ENCODE measurements at regions not wholly inside any gene's neighbourhood (a gene's known extent, or its start where the extent isn't known, plus 50 kb on each side); places are given as distances from the start of the nearest gene placed in this dataset.

GRCh38 chr13:86174622-86175021 lies 375.4 kb upstream of the SLITRK6 start:
- Histone ChIP-seq H4K8ac (replicated peaks; ENCODE audit: insufficient read length, low read depth, low read length) (no peak overlapping the region), H3K27me3 (ENCODE audit: insufficient read depth, low read length) (no peaks in the 10 kb centered on the region), H4K5ac (ENCODE audit: insufficient read length, low read depth, low read length) (no peak overlapping the region), H3K9me3 (ENCODE audit: control insufficient read depth, low read depth, low read length) (no peaks in the 10 kb centered on the region), H3T11ph (ENCODE audit: low read length) (no peak overlapping the region), H3K79me1 (ENCODE audit: insufficient read depth, low read depth, low read length, poor library complexity, severe bottlenecking) (no peaks in the 10 kb centered on the region), H3K4me1 (ENCODE audit: insufficient read depth, low read length) (no peaks in the 10 kb centered on the region), H2AK5ac (ENCODE audit: insufficient read length, low read length) (no peak overlapping the region), H3K4ac (ENCODE audit: low read depth, low read length) (no peak overlapping the region), H3K23ac (ENCODE audit: insufficient read length, low read depth, low read length) (no peak overlapping the region), H2BK20ac (ENCODE audit: low read depth, low read length, poor library complexity, severe bottlenecking) (no peak overlapping the region), H3K14ac (ENCODE audit: insufficient read depth, low read length) (no peak overlapping the region), H2BK5ac (ENCODE audit: insufficient read length, low read length) (no peak overlapping the region), H3K27ac (ENCODE audit: insufficient read length, low read depth, low read length) (no peak overlapping the region), H3K4me2 (ENCODE audit: insufficient read depth, insufficient read length, low read length) (no peak overlapping the region), H3K9ac (ENCODE audit: extremely low read depth, insufficient read length, low read length) (no peak overlapping the region), H3K79me2 (ENCODE audit: insufficient read depth, low read length) (no peaks in the 10 kb centered on the region), H2BK12ac (ENCODE audit: insufficient read length, low read depth, low read length) (no peak overlapping the region), H4K20me1 (ENCODE audit: control insufficient read depth, insufficient read depth, insufficient read length) (no peaks in the 10 kb centered on the region), H2AFZ (ENCODE audit: low read length) (no peak overlapping the region), H3K56ac (ENCODE audit: insufficient read length, low read depth, low read length) (no peak overlapping the region), H3K18ac (ENCODE audit: insufficient read length, low read depth, low read length) (no peak overlapping the region), H3K23me2 (ENCODE audit: insufficient read length, low read depth, low read length, poor library complexity, severe bottlenecking) (no peaks in the 10 kb centered on the region), H4K91ac (ENCODE audit: insufficient read length, low read depth, low read length) (no peak overlapping the region), H2BK120ac (ENCODE audit: low read depth, low read length, poor library complexity, severe bottlenecking) (no peak overlapping the region), H2BK15ac (ENCODE audit: low read depth, low read length) (no peak overlapping the region)
- no peak overlapping the region for H3K27ac Mint-ChIP-seq
- peak; percentile 34; the same call in 1 of the 3 replicates for TF ChIP-seq CTCF (conservative IDR thresholded peaks at IDR 0.05)
- no peaks in the 10 kb centered on the region for H3K9me3 Mint-ChIP-seq
- no peaks in the 10 kb centered on the region for H3K36me3 Mint-ChIP-seq (ENCODE audit: insufficient read depth in 1 of 3, low read depth in 3 of 3)
- H3K4me3 Mint-ChIP-seq = no peak overlapping the region
- WGBS (ENCODE audit: extremely low coverage, insufficient read length, low lambda C conversion rate) = no CpG with 5 or more reads among the region's 2 CpGs
- no peak for DNase-seq
- no peaks in the 10 kb centered on the region for H3K27me3 Mint-ChIP-seq (ENCODE audit: low read depth)
- peaks cover 5 to 6% of the 10 kb centered on the region in 2 experiments; a peak in 2 of 4 replicates for H3K4me1 Mint-ChIP-seq

Measured in H9 (cell line).